Fibroblast of lung (primary cell): ENCODE measurements at regions not wholly inside any gene's neighbourhood (a gene's known extent, or its start where the extent isn't known, plus 50 kb on each side); places are given as distances from the start of the nearest gene placed in this dataset.

Source experiments
- DNase-seq, 2 donors: peaks; one replicate each; pipeline versions ENCODE4 v3.0.0 to v3.0.0-alpha.2; 2010; ENCODE audit warnings: low read depth in 2 of 2
- H2AFZ ChIP-seq: 2 replicates; pipeline ENCODE4 v1.5.1; 2012; ENCODE audit warnings: low read length, control low read depth, inconsistent platforms
- H3K27ac ChIP-seq: 2 replicates; pipeline ENCODE4 v1.5.1; 2011; ENCODE audit warnings: low read length, control low read depth; ENCODE audit not compliant: insufficient read depth
- H3K27me3 ChIP-seq: 2 replicates; pipeline ENCODE4 v1.5.1; 2011; ENCODE audit warnings: mild to moderate bottlenecking, low read length; ENCODE audit not compliant: control insufficient read depth, insufficient read depth
- H3K36me3 ChIP-seq: 2 replicates; pipeline ENCODE4 v1.5.1; 2011; ENCODE audit warnings: low read length; ENCODE audit not compliant: control insufficient read depth, insufficient read depth
- H3K4me1 ChIP-seq: 2 replicates; pipeline ENCODE4 v1.5.1; 2011; ENCODE audit warnings: low read length; ENCODE audit not compliant: control insufficient read depth, insufficient read depth; ENCODE audit errors: extremely low read depth
- H3K4me2 ChIP-seq: 2 replicates; pipeline ENCODE4 v1.5.1; 2011; ENCODE audit warnings: low read length, control low read depth; ENCODE audit not compliant: insufficient read depth; ENCODE audit errors: extremely low read depth
- H3K4me3 ChIP-seq, 4 experiments: fragments of 200-600 bp in 1 of 4; sonication (generic) in 1 of 4; replicated peaks in 1 of 4; 2 replicates each; pipeline ENCODE4 v1.5.1; 2011 to 2016; ENCODE audit warnings: low read length in 4 of 4, low read depth in 3 of 4, mild to moderate bottlenecking in 3 of 4, control low read depth in 2 of 4, inconsistent platforms in 1 of 4, mixed read lengths in 1 of 4; ENCODE audit not compliant: insufficient read depth in 1 of 4; ENCODE audit errors: control extremely low read depth in 1 of 4
- H3K79me2 ChIP-seq: 2 replicates; pipeline ENCODE4 v1.5.1; 2012; ENCODE audit warnings: mild to moderate bottlenecking, low read length, inconsistent platforms; ENCODE audit not compliant: control insufficient read depth, insufficient read depth
- H3K9ac ChIP-seq: 2 replicates; pipeline ENCODE4 v1.5.1; 2011; ENCODE audit warnings: mild to moderate bottlenecking, low read length, control low read depth; ENCODE audit not compliant: insufficient read depth
- H3K9me3 ChIP-seq: 2 replicates; pipeline ENCODE4 v1.5.1; 2012; ENCODE audit warnings: low read depth, low read length; ENCODE audit not compliant: control insufficient read depth, insufficient read depth
- H4K20me1 ChIP-seq: 2 replicates; pipeline ENCODE4 v1.5.1; 2011; ENCODE audit warnings: low read length; ENCODE audit not compliant: control insufficient read depth, insufficient read depth; ENCODE audit errors: extremely low read depth
- EZH2 ChIP-seq: IDR thresholded peaks from 2 replicates; pipeline ENCODE4 v1.5.1; 2012; ENCODE audit warnings: low read length, control low read depth, mild to moderate bottlenecking; ENCODE audit errors: missing control alignments
- TF ChIP-seq, protein P1 (sequence below), 2 donors: IDR thresholded peaks in 1 of 2; conservative IDR thresholded peaks in 1 of 2; 1 replicate in 1 of 2; 2 replicates in 1 of 2; pipeline ENCODE4 v1.5.1; 2011 to 2012; ENCODE audit warnings: low read length in 2 of 2, control low read depth in 1 of 2, inconsistent platforms in 1 of 2, low read depth in 1 of 2, mild to moderate bottlenecking in 1 of 2

DNA sequence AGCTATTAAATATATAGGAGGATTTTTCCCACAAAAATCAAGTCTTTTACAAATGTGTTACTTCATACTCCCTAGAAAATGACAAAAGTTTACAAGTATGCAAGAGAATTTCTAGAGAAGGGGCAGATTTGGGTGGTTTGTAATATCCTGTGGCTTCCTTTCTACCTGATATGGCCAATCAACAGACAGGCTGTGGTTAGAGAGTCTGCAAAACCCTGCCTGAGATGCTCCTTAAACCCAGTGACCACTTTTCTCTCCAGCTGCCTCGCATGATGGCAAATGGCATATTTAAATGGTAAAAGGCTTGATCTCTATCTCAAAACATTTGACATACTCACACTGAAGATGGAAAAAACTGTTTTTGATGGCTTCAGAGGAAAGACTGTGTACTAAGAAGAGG is 550.1 kb upstream of the ZNF462 start:
- Histone ChIP-seq H4K20me1 (no peaks in the 10 kb centered on the region), H3K4me2 (no peak overlapping the region), H3K9me3 (no peaks in the 10 kb centered on the region), H3K4me1 (no peaks in the 10 kb centered on the region), H3K4me3 (no peak overlapping the region), H2AFZ (no peak overlapping the region), H3K27ac (no peak overlapping the region), H3K9ac (no peak overlapping the region), H3K36me3 (no peaks in the 10 kb centered on the region), H3K27me3 (no peaks in the 10 kb centered on the region), H3K79me2 (no peaks in the 10 kb centered on the region)
- DNase-seq: no peak
- TF ChIP-seq EZH2: no peak
- TF ChIP-seq, protein P1, sequence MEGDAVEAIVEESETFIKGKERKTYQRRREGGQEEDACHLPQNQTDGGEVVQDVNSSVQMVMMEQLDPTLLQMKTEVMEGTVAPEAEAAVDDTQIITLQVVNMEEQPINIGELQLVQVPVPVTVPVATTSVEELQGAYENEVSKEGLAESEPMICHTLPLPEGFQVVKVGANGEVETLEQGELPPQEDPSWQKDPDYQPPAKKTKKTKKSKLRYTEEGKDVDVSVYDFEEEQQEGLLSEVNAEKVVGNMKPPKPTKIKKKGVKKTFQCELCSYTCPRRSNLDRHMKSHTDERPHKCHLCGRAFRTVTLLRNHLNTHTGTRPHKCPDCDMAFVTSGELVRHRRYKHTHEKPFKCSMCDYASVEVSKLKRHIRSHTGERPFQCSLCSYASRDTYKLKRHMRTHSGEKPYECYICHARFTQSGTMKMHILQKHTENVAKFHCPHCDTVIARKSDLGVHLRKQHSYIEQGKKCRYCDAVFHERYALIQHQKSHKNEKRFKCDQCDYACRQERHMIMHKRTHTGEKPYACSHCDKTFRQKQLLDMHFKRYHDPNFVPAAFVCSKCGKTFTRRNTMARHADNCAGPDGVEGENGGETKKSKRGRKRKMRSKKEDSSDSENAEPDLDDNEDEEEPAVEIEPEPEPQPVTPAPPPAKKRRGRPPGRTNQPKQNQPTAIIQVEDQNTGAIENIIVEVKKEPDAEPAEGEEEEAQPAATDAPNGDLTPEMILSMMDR (conservative IDR thresholded peaks at IDR 0.05 in 1 of 2, IDR thresholded peaks at IDR 0.05 in 1 of 2; ENCODE audit: low read depth in 1 of 2, low read length in 2 of 2): no peak

DNA sequence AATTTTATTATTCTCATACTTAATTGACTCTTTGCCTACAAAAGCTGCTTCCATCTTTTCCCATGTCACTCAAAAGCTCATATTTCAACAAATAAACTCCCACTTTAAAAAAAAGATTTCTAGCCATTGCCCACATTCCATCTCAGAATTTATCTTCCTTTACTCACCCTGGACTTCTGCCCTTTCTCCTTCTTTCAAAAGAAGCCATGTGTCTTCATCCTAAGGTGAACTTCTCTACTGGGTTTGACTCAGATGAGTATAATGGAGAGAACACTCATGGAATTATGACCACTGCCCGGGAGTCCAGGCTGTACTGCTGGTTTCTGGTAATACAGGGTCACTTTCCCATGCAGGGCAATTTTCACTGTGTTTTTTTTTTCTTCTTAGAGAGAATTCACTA is 548.5 kb upstream of the ZNF462 start:
- TF ChIP-seq, protein P1 (conservative IDR thresholded peaks at IDR 0.05 in 1 of 2, IDR thresholded peaks at IDR 0.05 in 1 of 2; ENCODE audit: low read depth in 1 of 2, low read length in 2 of 2): no peak
- DNase-seq: peak in 1 of 2 donors; percentile 17
- Histone ChIP-seq H3K4me2 (no peak overlapping the region), H3K4me1 (no peaks in the 10 kb centered on the region), H3K9me3 (no peaks in the 10 kb centered on the region), H2AFZ (no peak overlapping the region), H3K9ac (no peak overlapping the region), H3K36me3 (no peaks in the 10 kb centered on the region), H3K27ac (no peak overlapping the region), H3K27me3 (no peaks in the 10 kb centered on the region), H4K20me1 (no peaks in the 10 kb centered on the region), H3K4me3 (no peak overlapping the region), H3K79me2 (no peaks in the 10 kb centered on the region)

DNA sequence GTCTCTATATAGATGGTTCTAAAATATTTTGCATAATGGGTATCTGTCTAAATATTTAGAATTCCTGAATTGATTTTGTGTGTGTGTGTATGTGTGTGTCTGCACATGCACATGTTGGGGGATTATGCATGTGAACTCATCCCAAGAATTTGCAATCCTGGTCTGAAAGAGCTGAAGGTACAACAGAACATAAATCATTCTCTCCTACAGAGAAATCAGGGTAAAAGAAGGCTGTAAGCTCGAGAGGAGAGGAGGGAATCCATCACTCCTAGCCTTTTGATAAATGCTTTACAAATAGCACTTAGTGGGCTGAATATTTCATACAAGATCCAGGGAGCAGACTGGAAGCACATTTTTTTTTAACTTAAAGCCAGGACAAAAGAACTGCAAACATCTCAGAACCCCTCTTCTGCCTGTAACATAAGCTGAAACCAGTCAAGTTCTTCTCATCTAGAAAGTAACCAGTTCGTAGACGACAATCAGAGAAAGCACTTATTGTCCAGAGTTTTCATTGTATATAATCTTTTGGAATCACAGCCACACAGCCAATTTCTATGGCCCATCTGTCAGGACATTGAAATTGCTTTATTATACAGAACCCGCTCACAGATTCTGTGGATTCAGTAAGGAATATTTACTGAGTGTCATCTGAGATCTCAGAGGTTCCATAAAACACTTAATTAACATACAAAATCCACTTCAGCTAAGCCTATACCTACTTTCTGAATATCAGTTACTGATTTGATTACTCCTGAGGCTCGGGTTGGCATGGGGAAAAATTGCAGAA is 541.4 kb upstream of the ZNF462 start:
- Histone ChIP-seq H3K36me3 (no peaks in the 10 kb centered on the region), H3K9me3 (no peaks in the 10 kb centered on the region), H3K27ac (no peak overlapping the region), H3K4me2 (no peak overlapping the region), H3K79me2 (no peaks in the 10 kb centered on the region), H3K4me1 (no peaks in the 10 kb centered on the region), H3K4me3 (no peak overlapping the region), H3K9ac (no peak overlapping the region), H4K20me1 (no peaks in the 10 kb centered on the region), H3K27me3 (no peaks in the 10 kb centered on the region), H2AFZ (no peak overlapping the region)
- TF ChIP-seq, protein P1 (conservative IDR thresholded peaks at IDR 0.05 in 1 of 2, IDR thresholded peaks at IDR 0.05 in 1 of 2; ENCODE audit: low read depth in 1 of 2, low read length in 2 of 2): no peak
- no peak for TF ChIP-seq EZH2
- no peak for DNase-seq
